DOHH2 (cell line): ENCODE measurements at regions not wholly inside any gene's neighbourhood (a gene's known extent, or its start where the extent isn't known, plus 50 kb on each side); places are given as distances from the start of the nearest gene placed in this dataset.

Source experiments
- H3F3A ChIP-seq: fragments of 200-600 bp; sonication (generic), shearing (Covaris generic); 2 replicates; pipeline ENCODE4 v1.6.0; 2016; ENCODE audit warnings: antibody characterized with exemption, mild to moderate bottlenecking; ENCODE audit not compliant: control insufficient read depth, insufficient read depth
- H3K27ac ChIP-seq: fragments of 200-600 bp; sonication (generic); 2 replicates; pipeline ENCODE4 v1.5.1; 2014; ENCODE audit warnings: low read depth, mild to moderate bottlenecking, low read length, moderate library complexity
- H3K27me3 ChIP-seq: fragments of 200-600 bp; sonication (generic); 2 replicates; pipeline ENCODE4 v1.6.1; 2014; ENCODE audit warnings: mild to moderate bottlenecking, low read length, mixed read lengths; ENCODE audit not compliant: control insufficient read depth
- H3K36me3 ChIP-seq: fragments of 200-600 bp; sonication (generic); 2 replicates; pipeline ENCODE4 v1.6.1; 2014; ENCODE audit warnings: mild to moderate bottlenecking, low read length, moderate library complexity, mixed read lengths; ENCODE audit not compliant: control insufficient read depth
- H3K4me1 ChIP-seq: fragments of 200-600 bp; sonication (generic); 2 replicates; pipeline ENCODE4 v1.6.1; 2014; ENCODE audit warnings: mild to moderate bottlenecking, low read length, mixed read lengths; ENCODE audit not compliant: control insufficient read depth
- H3K4me2 ChIP-seq: fragments of 200-600 bp; sonication (generic); 2 replicates; pipeline ENCODE4 v1.6.0; 2014; ENCODE audit warnings: mild to moderate bottlenecking, low read length, moderate library complexity
- H3K4me3 ChIP-seq: fragments of 200-600 bp; sonication (generic); 2 replicates; pipeline ENCODE4 v1.5.1; 2014; ENCODE audit warnings: mild to moderate bottlenecking, low read length, mixed read lengths
- H3K79me2 ChIP-seq: fragments of 200-600 bp; sonication (generic); 2 replicates; pipeline ENCODE4 v1.6.1; 2014; ENCODE audit warnings: mild to moderate bottlenecking, low read length, mixed read lengths; ENCODE audit not compliant: control insufficient read depth
- H3K9me2 ChIP-seq: fragments of 200-600 bp; sonication (generic); replicated peaks from 2 replicates; pipeline ENCODE4 v1.6.1; 2014; ENCODE audit warnings: mild to moderate bottlenecking, low read length, mixed read lengths; ENCODE audit not compliant: control insufficient read depth
- H3K9me3 ChIP-seq: fragments of 200-600 bp; sonication (generic); 2 replicates; pipeline ENCODE4 v1.6.1; 2014; ENCODE audit warnings: antibody characterized with exemption, low read length, mixed read lengths; ENCODE audit not compliant: control insufficient read depth, insufficient read depth
- H4K20me1 ChIP-seq: fragments of 200-600 bp; sonication (generic); 2 replicates; pipeline ENCODE4 v1.6.0; 2014; ENCODE audit warnings: low read depth, mild to moderate bottlenecking, antibody characterized with exemption, low read length, moderate library complexity; ENCODE audit not compliant: control insufficient read depth, insufficient read depth
- EZH2phosphoT487 ChIP-seq: fragments of 200-600 bp; sonication (generic); IDR thresholded peaks from 2 replicates; pipeline ENCODE4 v1.6.1; 2017; ENCODE audit warnings: borderline replicate concordance, mild to moderate bottlenecking, antibody characterized with exemption, low read length, moderate library complexity, mixed read lengths
- TF ChIP-seq, protein P1 (sequence below): fragments of 200-600 bp; sonication (generic); IDR thresholded peaks from one replicate; pipeline ENCODE4 v1.5.1; 2014; ENCODE audit warnings: antibody characterized with exemption, mild to moderate bottlenecking, low read depth, low read length; ENCODE audit not compliant: poor library complexity, severe bottlenecking

DNA sequence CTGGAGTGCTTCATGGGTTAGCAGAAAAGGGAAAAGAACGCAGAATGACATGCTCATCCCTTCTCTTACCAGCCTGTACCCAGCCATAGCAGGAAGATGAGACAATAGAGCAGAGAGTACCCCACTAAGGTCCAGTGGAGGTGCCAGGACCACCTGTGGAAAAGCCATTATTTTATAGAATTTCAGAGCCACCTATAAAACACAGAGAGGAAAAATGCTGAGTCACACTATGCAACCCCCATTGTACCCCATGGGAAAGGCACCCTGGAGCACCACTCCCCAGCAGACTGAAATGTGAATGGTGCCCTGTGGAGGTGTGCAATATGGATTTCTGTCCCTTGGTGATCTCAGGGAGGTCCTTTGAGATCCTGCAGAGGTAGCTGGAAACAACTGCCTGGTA, 97.2 kb downstream of the HES1 start:
- no peaks in the 10 kb centered on the region for H3K9me2 ChIP-seq
- TF ChIP-seq EZH2phosphoT487 = no peak
- H3K9me3 ChIP-seq = no peaks in the 10 kb centered on the region
- H4K20me1 ChIP-seq = no peaks in the 10 kb centered on the region
- no peak overlapping the region for H3K4me2 ChIP-seq
- no peaks in the 10 kb centered on the region for H3K36me3 ChIP-seq
- H3K27ac ChIP-seq = no peak overlapping the region
- H3F3A ChIP-seq = no peaks in the 10 kb centered on the region
- no peaks in the 10 kb centered on the region for H3K4me1 ChIP-seq
- H3K4me3 ChIP-seq = no peak overlapping the region
- H3K79me2 ChIP-seq = no peaks in the 10 kb centered on the region
- H3K27me3 ChIP-seq = peaks cover 15% of the 10 kb centered on the region

DNA sequence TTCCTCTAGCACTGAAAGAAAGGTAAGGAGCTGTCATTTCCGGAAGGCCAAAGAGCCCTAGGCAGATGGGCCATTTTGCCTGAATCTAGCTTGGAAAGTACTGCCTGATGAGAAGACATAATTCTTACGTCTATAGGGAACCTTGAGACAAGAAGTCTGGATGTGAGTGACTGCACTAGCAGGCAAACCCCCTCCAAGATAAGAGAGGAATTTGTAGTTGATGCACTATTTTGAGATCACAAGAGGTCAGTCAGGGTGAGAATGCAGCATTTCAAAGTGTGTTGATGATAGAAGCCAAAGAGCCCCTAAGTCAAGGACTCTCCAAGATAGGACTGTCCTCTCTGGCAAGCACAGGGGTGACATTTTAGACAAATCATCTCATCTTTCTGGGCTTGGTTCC, 99.2 kb downstream of the HES1 start:
- H3K79me2 ChIP-seq = no peaks in the 10 kb centered on the region
- TF ChIP-seq, protein P1, sequence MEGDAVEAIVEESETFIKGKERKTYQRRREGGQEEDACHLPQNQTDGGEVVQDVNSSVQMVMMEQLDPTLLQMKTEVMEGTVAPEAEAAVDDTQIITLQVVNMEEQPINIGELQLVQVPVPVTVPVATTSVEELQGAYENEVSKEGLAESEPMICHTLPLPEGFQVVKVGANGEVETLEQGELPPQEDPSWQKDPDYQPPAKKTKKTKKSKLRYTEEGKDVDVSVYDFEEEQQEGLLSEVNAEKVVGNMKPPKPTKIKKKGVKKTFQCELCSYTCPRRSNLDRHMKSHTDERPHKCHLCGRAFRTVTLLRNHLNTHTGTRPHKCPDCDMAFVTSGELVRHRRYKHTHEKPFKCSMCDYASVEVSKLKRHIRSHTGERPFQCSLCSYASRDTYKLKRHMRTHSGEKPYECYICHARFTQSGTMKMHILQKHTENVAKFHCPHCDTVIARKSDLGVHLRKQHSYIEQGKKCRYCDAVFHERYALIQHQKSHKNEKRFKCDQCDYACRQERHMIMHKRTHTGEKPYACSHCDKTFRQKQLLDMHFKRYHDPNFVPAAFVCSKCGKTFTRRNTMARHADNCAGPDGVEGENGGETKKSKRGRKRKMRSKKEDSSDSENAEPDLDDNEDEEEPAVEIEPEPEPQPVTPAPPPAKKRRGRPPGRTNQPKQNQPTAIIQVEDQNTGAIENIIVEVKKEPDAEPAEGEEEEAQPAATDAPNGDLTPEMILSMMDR = no peak
- no peak for TF ChIP-seq EZH2phosphoT487
- H3K9me3 ChIP-seq = no peaks in the 10 kb centered on the region
- H3K4me3 ChIP-seq = no peak overlapping the region
- peaks cover 15% of the 10 kb centered on the region for H3K27me3 ChIP-seq
- no peaks in the 10 kb centered on the region for H3F3A ChIP-seq
- no peaks in the 10 kb centered on the region for H3K36me3 ChIP-seq
- no peak overlapping the region for H3K4me2 ChIP-seq
- H4K20me1 ChIP-seq = no peaks in the 10 kb centered on the region
- no peaks in the 10 kb centered on the region for H3K9me2 ChIP-seq
- no peaks in the 10 kb centered on the region for H3K4me1 ChIP-seq
- H3K27ac ChIP-seq = no peak overlapping the region

DNA sequence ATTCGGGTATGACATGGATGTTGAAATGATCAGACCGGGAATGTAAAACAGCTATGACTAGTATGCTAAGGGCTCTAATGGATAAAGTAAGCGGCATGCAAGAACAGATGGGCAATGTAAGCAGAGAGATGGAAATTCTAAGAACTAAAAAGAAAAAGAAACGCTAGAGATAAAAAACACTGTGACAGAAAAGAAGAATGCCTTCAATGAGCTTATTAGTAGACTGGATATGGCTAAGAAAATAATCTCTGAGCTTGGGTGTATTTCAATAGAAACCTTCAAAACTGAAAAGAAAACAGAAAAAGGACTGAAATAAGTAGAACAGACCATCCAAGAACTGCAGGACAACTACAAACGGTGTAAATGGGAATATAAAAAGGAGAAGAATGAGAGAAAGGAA, 101.2 kb downstream of the HES1 start:
- no peaks in the 10 kb centered on the region for H4K20me1 ChIP-seq
- no peaks in the 10 kb centered on the region for H3K36me3 ChIP-seq
- H3K9me2 ChIP-seq = no peaks in the 10 kb centered on the region
- H3K4me3 ChIP-seq = no peak overlapping the region
- H3K27ac ChIP-seq = no peak overlapping the region
- no peak for TF ChIP-seq EZH2phosphoT487
- TF ChIP-seq, protein P1 = no peak
- no peaks in the 10 kb centered on the region for H3F3A ChIP-seq
- peaks cover 15% of the 10 kb centered on the region for H3K27me3 ChIP-seq
- no peak overlapping the region for H3K4me2 ChIP-seq
- H3K79me2 ChIP-seq = no peaks in the 10 kb centered on the region
- no peaks in the 10 kb centered on the region for H3K4me1 ChIP-seq
- no peaks in the 10 kb centered on the region for H3K9me3 ChIP-seq

DNA sequence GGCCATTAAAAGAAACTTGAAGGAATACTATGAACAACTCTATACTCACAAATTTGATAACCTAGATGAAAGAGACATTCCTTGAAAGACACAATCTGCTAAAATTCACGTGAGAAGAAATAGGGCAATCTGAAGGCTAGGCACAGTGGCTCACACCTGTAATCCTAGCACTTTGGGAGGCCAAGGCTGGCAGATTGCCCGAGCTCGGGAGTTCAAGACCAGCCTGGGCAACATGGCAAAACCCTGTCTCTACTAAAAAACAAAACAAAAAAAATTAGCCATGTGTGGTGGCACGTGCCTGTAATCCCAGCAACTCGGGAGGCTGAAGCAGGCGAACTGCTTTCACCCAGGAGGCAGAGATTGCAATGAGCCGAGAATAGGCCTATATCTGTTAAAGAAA, 104.8 kb downstream of the HES1 start:
- H3K27ac ChIP-seq = no peak overlapping the region
- no peaks in the 10 kb centered on the region for H3F3A ChIP-seq
- no peaks in the 10 kb centered on the region for H3K9me2 ChIP-seq
- H3K9me3 ChIP-seq = no peaks in the 10 kb centered on the region
- TF ChIP-seq, protein P1 = no peak
- no peak for TF ChIP-seq EZH2phosphoT487
- no peaks in the 10 kb centered on the region for H3K4me1 ChIP-seq
- peaks cover 8% of the 10 kb centered on the region for H3K27me3 ChIP-seq
- H4K20me1 ChIP-seq = no peaks in the 10 kb centered on the region
- H3K79me2 ChIP-seq = no peaks in the 10 kb centered on the region
- H3K4me3 ChIP-seq = no peak overlapping the region
- H3K4me2 ChIP-seq = no peak overlapping the region
- H3K36me3 ChIP-seq = no peaks in the 10 kb centered on the region
